ENCODE measurements at regions not wholly inside any gene's neighbourhood (a gene's known extent, or its start where the extent isn't known, plus 50 kb on each side); places are given as distances from the start of the nearest gene placed in this dataset.

DNA sequence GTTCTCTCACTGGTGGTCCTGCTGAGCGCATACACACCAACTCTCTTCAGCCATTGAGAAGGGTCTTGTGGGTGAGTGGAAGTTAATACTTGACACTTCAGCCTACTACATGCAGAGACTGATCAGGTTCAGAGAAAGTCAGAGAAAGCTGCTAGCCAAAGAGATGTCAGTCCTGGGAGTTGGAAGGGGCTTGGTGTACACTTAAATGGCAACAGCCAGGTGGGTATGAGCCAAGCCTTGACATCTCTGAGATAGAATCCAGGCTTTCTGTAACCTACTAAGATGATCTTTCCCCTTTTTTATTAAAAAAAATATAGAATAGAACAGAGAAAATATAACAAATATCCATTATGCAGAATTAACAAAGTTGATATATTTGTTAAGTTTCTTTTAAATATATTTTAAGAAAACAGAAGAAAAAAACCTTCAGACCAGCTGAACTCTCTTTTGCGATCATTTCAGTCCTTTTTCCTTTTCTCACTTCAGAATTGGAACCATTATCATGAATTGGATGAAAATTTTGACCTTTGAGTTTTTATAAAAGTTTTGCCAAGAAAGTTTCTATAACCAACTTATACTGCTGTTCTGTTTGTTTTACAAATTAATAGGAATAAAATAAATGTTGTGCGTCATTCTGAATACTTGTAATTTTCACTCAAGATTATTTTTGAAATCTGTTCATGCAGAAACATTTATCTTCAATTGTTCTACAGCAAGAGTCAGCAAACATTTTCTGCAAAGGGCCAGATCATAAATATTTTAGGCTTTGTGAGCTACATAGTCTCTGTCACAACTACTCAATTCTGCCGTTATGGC lies 153.0 kb downstream of the RFC3 start:
- Histone ChIP-seq H3K27ac (ENCODE audit: insufficient read depth, low read depth, low read length, poor library complexity, severe bottlenecking) (no peak overlapping the region), H3K27me3 (ENCODE audit: control insufficient read depth, insufficient read depth, low read length, poor library complexity, severe bottlenecking) (no peaks in the 10 kb centered on the region), H3K4me1 (ENCODE audit: control insufficient read depth, insufficient read depth, low read length) (no peaks in the 10 kb centered on the region), H3K36me3 (ENCODE audit: control insufficient read depth, insufficient read depth, low read length) (no peaks in the 10 kb centered on the region), H3K9me3 (ENCODE audit: control insufficient read depth, low read length) (no peaks in the 10 kb centered on the region), H3K4me3 (ENCODE audit: insufficient read depth, low read depth, low read length) (no peak overlapping the region)
- 92 to 93% methylated on average over 1 to 4 of the region's 4 CpGs for WGBS, 2 experiments

DNA sequence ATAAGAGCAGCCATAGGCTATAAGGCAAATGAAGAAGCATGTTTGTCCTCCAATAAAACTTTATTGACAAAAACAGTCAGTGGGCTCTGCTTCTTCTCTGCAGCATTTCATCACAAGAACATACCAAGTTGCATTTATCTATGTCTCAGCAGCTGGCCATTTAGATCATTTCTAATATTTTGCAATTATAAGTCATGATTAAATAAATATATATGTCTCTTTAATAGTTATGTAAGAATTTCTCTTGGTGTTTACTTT lies 153.5 kb downstream of the RFC3 start:
- Histone ChIP-seq H3K4me1 (ENCODE audit: control insufficient read depth, insufficient read depth, low read length) (no peaks in the 10 kb centered on the region), H3K27me3 (ENCODE audit: control insufficient read depth, insufficient read depth, low read length, poor library complexity, severe bottlenecking) (no peaks in the 10 kb centered on the region), H3K9me3 (ENCODE audit: control insufficient read depth, low read length) (no peaks in the 10 kb centered on the region), H3K36me3 (ENCODE audit: control insufficient read depth, insufficient read depth, low read length) (no peaks in the 10 kb centered on the region), H3K27ac (ENCODE audit: insufficient read depth, low read depth, low read length, poor library complexity, severe bottlenecking) (no peak overlapping the region), H3K4me3 (ENCODE audit: insufficient read depth, low read depth, low read length) (no peak overlapping the region)

GRCh38 chr13:33973194-33973593 lies 155.2 kb downstream of the RFC3 start:
- WGBS, 2 experiments = 83 to 90% methylated on average over 3 of the region's 3 CpGs
- Histone ChIP-seq H3K27me3 (ENCODE audit: control insufficient read depth, insufficient read depth, low read length, poor library complexity, severe bottlenecking) (no peaks in the 10 kb centered on the region), H3K27ac (ENCODE audit: insufficient read depth, low read depth, low read length, poor library complexity, severe bottlenecking) (no peak overlapping the region), H3K36me3 (ENCODE audit: control insufficient read depth, insufficient read depth, low read length) (no peaks in the 10 kb centered on the region), H3K4me1 (ENCODE audit: control insufficient read depth, insufficient read depth, low read length) (no peaks in the 10 kb centered on the region), H3K4me3 (ENCODE audit: insufficient read depth, low read depth, low read length) (no peak overlapping the region), H3K9me3 (ENCODE audit: control insufficient read depth, low read length) (no peaks in the 10 kb centered on the region)

GRCh38 chr13:33976965-33977364 lies 159.0 kb downstream of the RFC3 start:
- no peaks in the 10 kb centered on the region for H3K9me3 ChIP-seq (ENCODE audit: control insufficient read depth, low read length)
- 86 to 99% methylated on average over 4 of the region's 4 CpGs for WGBS, 2 experiments

GRCh38 chr13:33978653-33979052 lies 160.7 kb downstream of the RFC3 start:
- Histone ChIP-seq H3K4me3 (ENCODE audit: insufficient read depth, low read depth, low read length) (no peak overlapping the region), H3K9me3 (ENCODE audit: control insufficient read depth, low read length) (no peaks in the 10 kb centered on the region), H3K4me1 (ENCODE audit: control insufficient read depth, insufficient read depth, low read length) (no peaks in the 10 kb centered on the region), H3K27ac (ENCODE audit: insufficient read depth, low read depth, low read length, poor library complexity, severe bottlenecking) (no peak overlapping the region), H3K27me3 (ENCODE audit: control insufficient read depth, insufficient read depth, low read length, poor library complexity, severe bottlenecking) (no peaks in the 10 kb centered on the region), H3K36me3 (ENCODE audit: control insufficient read depth, insufficient read depth, low read length) (no peaks in the 10 kb centered on the region)
- WGBS, 2 experiments = 63 to 65% methylated on average over 3 of the region's 3 CpGs

More at GRCh38 chr13:33976965-33977364, 159.0 kb downstream of the RFC3 start:
- no peaks in the 10 kb centered on the region for H3K4me1 ChIP-seq (ENCODE audit: control insufficient read depth, insufficient read depth, low read length)
- no peaks in the 10 kb centered on the region for H3K27me3 ChIP-seq (ENCODE audit: control insufficient read depth, insufficient read depth, low read length, poor library complexity, severe bottlenecking)
- no peak overlapping the region for H3K27ac ChIP-seq (ENCODE audit: insufficient read depth, low read depth, low read length, poor library complexity, severe bottlenecking)
- no peak overlapping the region for H3K4me3 ChIP-seq (ENCODE audit: insufficient read depth, low read depth, low read length)
- no peaks in the 10 kb centered on the region for H3K36me3 ChIP-seq (ENCODE audit: control insufficient read depth, insufficient read depth, low read length)

- no peak overlapping the region for H3K4me3 ChIP-seq (ENCODE audit: insufficient read depth, low read depth, low read length)
- H3K36me3 ChIP-seq (ENCODE audit: control insufficient read depth, insufficient read depth, low read length) = no peaks in the 10 kb centered on the region
- no peaks in the 10 kb centered on the region for H3K4me1 ChIP-seq (ENCODE audit: control insufficient read depth, insufficient read depth, low read length)
- no peaks in the 10 kb centered on the region for H3K27me3 ChIP-seq (ENCODE audit: control insufficient read depth, insufficient read depth, low read length, poor library complexity, severe bottlenecking)
- H3K27ac ChIP-seq (ENCODE audit: insufficient read depth, low read depth, low read length, poor library complexity, severe bottlenecking) = no peak overlapping the region
- H3K9me3 ChIP-seq (ENCODE audit: control insufficient read depth, low read length) = no peaks in the 10 kb centered on the region
- 93 to 100% methylated on average over 2 of the region's 2 CpGs for WGBS, 2 experiments
Measured at GRCh38 chr13:33992881-33993336, 175.0 kb downstream of the RFC3 start.

DNA sequence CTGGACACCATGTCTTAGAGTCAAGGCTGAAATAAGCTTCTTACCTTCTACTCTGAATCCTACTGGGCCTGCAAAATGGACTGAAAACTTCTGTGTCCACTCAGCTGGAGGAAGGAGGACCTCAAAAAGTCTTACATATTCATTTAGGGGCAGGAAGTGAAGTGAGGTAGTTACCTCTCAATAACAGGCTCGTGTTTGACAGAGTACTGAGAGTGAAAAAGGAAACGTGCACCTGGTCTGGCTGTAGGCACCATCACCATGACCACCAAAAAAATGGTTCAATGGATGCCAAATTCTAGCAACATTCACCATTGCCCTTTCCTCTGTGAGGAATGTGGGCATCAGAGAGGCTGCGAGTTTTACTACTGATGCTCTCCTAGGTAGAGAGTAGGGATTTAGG lies 176.2 kb downstream of the RFC3 start:
- WGBS, 2 experiments = 92 to 94% methylated on average over 2 to 3 of the region's 3 CpGs
- Histone ChIP-seq H3K27ac (ENCODE audit: insufficient read depth, low read depth, low read length, poor library complexity, severe bottlenecking) (no peak overlapping the region), H3K36me3 (ENCODE audit: control insufficient read depth, insufficient read depth, low read length) (no peaks in the 10 kb centered on the region), H3K4me3 (ENCODE audit: insufficient read depth, low read depth, low read length) (no peak overlapping the region), H3K9me3 (ENCODE audit: control insufficient read depth, low read length) (no peaks in the 10 kb centered on the region), H3K27me3 (ENCODE audit: control insufficient read depth, insufficient read depth, low read length, poor library complexity, severe bottlenecking) (no peaks in the 10 kb centered on the region), H3K4me1 (ENCODE audit: control insufficient read depth, insufficient read depth, low read length) (no peaks in the 10 kb centered on the region)

DNA sequence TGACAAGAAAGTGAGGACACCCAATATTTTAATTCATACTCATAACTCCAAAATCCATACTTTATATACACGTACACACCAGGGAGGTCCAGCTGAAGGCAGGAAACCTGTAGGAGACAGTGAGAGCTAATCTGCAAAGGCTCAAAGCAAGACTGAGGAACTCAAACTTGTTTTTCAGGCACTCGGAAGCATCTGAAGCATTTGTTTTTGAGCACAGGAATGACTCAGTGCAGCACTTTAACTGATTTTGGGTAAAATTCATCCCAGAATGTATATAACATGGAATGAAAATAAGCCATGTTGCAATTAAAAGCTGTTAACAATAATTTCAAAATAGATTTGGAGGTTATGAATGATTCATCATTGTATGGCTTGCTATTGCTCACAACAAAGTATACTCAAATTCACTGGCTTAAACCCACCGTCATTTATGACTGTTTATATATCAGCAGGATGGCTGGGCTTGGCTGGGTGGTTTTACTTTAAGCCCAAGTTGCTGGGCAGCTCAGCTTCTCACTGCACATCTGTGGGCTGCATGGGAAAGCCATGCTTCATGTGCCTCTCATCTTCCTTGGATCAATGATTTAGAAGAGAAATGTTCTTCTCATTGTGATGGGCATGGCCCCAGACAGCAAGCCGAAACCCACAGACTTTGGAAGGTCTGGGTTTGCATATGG lies 177.0 kb downstream of the RFC3 start:
- WGBS, 2 experiments = 94% methylated on average over 4 of the region's 4 CpGs
- H3K27me3 ChIP-seq (ENCODE audit: control insufficient read depth, insufficient read depth, low read length, poor library complexity, severe bottlenecking) = no peaks in the 10 kb centered on the region

GRCh38 chr13:33996636-33997035 lies 178.7 kb downstream of the RFC3 start:
- WGBS, 2 experiments = 95 to 96% methylated on average over 7 of the region's 7 CpGs

More for the DNA sequence above, 177.0 kb downstream of the RFC3 start:
- Histone ChIP-seq H3K27ac (ENCODE audit: insufficient read depth, low read depth, low read length, poor library complexity, severe bottlenecking) (no peak overlapping the region), H3K9me3 (ENCODE audit: control insufficient read depth, low read length) (no peaks in the 10 kb centered on the region), H3K4me1 (ENCODE audit: control insufficient read depth, insufficient read depth, low read length) (no peaks in the 10 kb centered on the region), H3K36me3 (ENCODE audit: control insufficient read depth, insufficient read depth, low read length) (no peaks in the 10 kb centered on the region), H3K4me3 (ENCODE audit: insufficient read depth, low read depth, low read length) (no peak overlapping the region)

DNA sequence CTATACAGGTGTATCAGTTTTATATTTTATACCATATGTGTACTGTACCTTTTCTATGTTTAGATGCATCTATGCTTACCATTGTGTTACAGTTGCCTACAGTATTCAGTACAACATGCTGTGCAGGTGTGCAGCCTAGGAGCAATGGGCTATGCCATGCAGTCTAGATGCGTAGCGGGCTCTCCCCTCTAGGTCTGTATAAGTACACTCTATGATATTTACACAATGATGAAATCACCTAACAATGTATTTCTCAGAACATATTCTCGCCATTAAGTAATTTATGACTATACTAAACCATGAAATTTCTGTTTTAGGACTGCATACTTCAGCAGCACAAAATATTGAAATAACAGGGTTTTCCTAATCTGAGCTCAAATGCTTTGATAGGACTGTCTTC lies 179.6 kb downstream of the RFC3 start:
- 89 to 93% methylated on average over 3 of the region's 3 CpGs for WGBS, 2 experiments

More at GRCh38 chr13:33996636-33997035, 178.7 kb downstream of the RFC3 start:
- H3K4me1 ChIP-seq (ENCODE audit: control insufficient read depth, insufficient read depth, low read length) = no peaks in the 10 kb centered on the region
- H3K27me3 ChIP-seq (ENCODE audit: control insufficient read depth, insufficient read depth, low read length, poor library complexity, severe bottlenecking) = no peaks in the 10 kb centered on the region
- no peaks in the 10 kb centered on the region for H3K9me3 ChIP-seq (ENCODE audit: control insufficient read depth, low read length)
- H3K27ac ChIP-seq (ENCODE audit: insufficient read depth, low read depth, low read length, poor library complexity, severe bottlenecking) = no peak overlapping the region
- no peaks in the 10 kb centered on the region for H3K36me3 ChIP-seq (ENCODE audit: control insufficient read depth, insufficient read depth, low read length)
- H3K4me3 ChIP-seq (ENCODE audit: insufficient read depth, low read depth, low read length) = no peak overlapping the region

More for the DNA sequence above, 179.6 kb downstream of the RFC3 start:
- no peaks in the 10 kb centered on the region for H3K36me3 ChIP-seq (ENCODE audit: control insufficient read depth, insufficient read depth, low read length)
- no peaks in the 10 kb centered on the region for H3K27me3 ChIP-seq (ENCODE audit: control insufficient read depth, insufficient read depth, low read length, poor library complexity, severe bottlenecking)
- H3K4me3 ChIP-seq (ENCODE audit: insufficient read depth, low read depth, low read length) = no peak overlapping the region
- H3K9me3 ChIP-seq (ENCODE audit: control insufficient read depth, low read length) = no peaks in the 10 kb centered on the region
- no peak overlapping the region for H3K27ac ChIP-seq (ENCODE audit: insufficient read depth, low read depth, low read length, poor library complexity, severe bottlenecking)
- H3K4me1 ChIP-seq (ENCODE audit: control insufficient read depth, insufficient read depth, low read length) = no peaks in the 10 kb centered on the region

All from ectodermal cell (in vitro differentiated cells).